ENCODE measurements at regions not wholly inside any gene's neighbourhood (a gene's known extent, or its start where the extent isn't known, plus 50 kb on each side); places are given as distances from the start of the nearest gene placed in this dataset.

- DNase-seq: peak; percentile 83
Observed at GRCh38 chr2:120867290-120868241, 131.9 kb downstream of the GLI2 start.

- DNase-seq: no peak
Observed at GRCh38 chr2:120868366-120868765, 132.7 kb downstream of the GLI2 start.

GRCh38 chr2:120869036-120869729, 133.5 kb downstream of the GLI2 start:
- DNase-seq: no peak

- DNase-seq: no peak
Observed at GRCh38 chr2:120869730-120870466, 134.2 kb downstream of the GLI2 start.

GRCh38 chr2:120870467-120870788, 134.8 kb downstream of the GLI2 start:
- no peak for DNase-seq

GRCh38 chr2:120871016-120871635, 135.5 kb downstream of the GLI2 start:
- DNase-seq: peak; percentile 75

- no peak for DNase-seq
Observed at GRCh38 chr2:120871881-120872620, 136.4 kb downstream of the GLI2 start.

- no peak for DNase-seq
Observed at GRCh38 chr2:120873958-120874887, 138.6 kb downstream of the GLI2 start.

- no peak for DNase-seq
Observed at GRCh38 chr2:120874888-120875275, 139.2 kb downstream of the GLI2 start.

- DNase-seq: no peak
Observed at GRCh38 chr2:120875431-120875830, 139.8 kb downstream of the GLI2 start.

- DNase-seq: no peak
Observed at GRCh38 chr2:120876526-120877280, 141.0 kb downstream of the GLI2 start.

- DNase-seq: no peak
Observed at GRCh38 chr2:120877409-120877808, 141.7 kb downstream of the GLI2 start.

- no peak for DNase-seq
Observed at GRCh38 chr2:120878970-120879369, 143.3 kb downstream of the GLI2 start.

GRCh38 chr2:120879431-120880295, 144.0 kb downstream of the GLI2 start:
- peak; percentile 79 for DNase-seq

GRCh38 chr2:120880381-120880780, 144.7 kb downstream of the GLI2 start:
- DNase-seq: no peak

- no peak for DNase-seq
Observed at GRCh38 chr2:120881981-120882788, 146.5 kb downstream of the GLI2 start.

GRCh38 chr2:120883607-120884440, 148.2 kb downstream of the GLI2 start:
- DNase-seq: no peak

Data from DMS53 (cell line).